ENCODE measurements at regions not wholly inside any gene's neighbourhood (a gene's known extent, or its start where the extent isn't known, plus 50 kb on each side); places are given as distances from the start of the nearest gene placed in this dataset.

DNA sequence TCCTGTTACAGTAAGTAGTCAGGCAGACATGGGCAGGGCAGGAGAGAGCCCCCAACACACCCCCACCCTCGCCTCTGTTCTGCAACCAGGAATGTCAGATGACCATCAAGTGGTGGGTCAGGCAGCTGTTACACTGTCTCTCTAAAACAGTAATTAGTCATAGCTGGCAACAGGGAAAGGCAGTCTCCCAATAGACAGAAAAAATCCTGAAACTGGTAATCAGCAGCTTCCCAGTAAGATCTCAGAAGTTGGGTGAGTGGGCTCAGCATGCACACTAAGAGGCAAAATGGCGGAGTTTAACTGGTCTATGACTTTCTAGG lies 90.2 kb downstream of the C5orf15 start:
- TF ChIP-seq, protein P1, sequence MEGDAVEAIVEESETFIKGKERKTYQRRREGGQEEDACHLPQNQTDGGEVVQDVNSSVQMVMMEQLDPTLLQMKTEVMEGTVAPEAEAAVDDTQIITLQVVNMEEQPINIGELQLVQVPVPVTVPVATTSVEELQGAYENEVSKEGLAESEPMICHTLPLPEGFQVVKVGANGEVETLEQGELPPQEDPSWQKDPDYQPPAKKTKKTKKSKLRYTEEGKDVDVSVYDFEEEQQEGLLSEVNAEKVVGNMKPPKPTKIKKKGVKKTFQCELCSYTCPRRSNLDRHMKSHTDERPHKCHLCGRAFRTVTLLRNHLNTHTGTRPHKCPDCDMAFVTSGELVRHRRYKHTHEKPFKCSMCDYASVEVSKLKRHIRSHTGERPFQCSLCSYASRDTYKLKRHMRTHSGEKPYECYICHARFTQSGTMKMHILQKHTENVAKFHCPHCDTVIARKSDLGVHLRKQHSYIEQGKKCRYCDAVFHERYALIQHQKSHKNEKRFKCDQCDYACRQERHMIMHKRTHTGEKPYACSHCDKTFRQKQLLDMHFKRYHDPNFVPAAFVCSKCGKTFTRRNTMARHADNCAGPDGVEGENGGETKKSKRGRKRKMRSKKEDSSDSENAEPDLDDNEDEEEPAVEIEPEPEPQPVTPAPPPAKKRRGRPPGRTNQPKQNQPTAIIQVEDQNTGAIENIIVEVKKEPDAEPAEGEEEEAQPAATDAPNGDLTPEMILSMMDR (conservative IDR thresholded peaks at IDR 0.05; ENCODE audit: low read depth, low read length) = no peak
- no peak for TF ChIP-seq EZH2 (IDR thresholded peaks at IDR 0.05; ENCODE audit: borderline replicate concordance, low read depth, low read length, poor library complexity, severe bottlenecking)
